HEK293T (cell line): ENCODE measurements at regions not wholly inside any gene's neighbourhood (a gene's known extent, or its start where the extent isn't known, plus 50 kb on each side); places are given as distances from the start of the nearest gene placed in this dataset.

Experiments used
- CTCF ChIA-PET: fragments of 350-600 bp; formaldehyde crosslinking; extraction: SDS; loops from one replicate; lab custom pipeline; 2021; ENCODE audit warnings: antibody characterized with exemption, inconsistent platforms; lab: Yijun Ruan, JAX
- POLR2A ChIA-PET: fragments of 350-600 bp; formaldehyde crosslinking; extraction: SDS; loops from one replicate; lab custom pipeline; 2020; ENCODE audit warnings: antibody characterized with exemption, inconsistent platforms; lab: Yijun Ruan, JAX
- DNase-seq: peaks from one replicate; pipeline ENCODE4 v3.0.0; 2012; ENCODE audit warnings: mixed read lengths; ENCODE audit errors: extremely low spot score
- ARNT ChIP-seq: fragments of 450-650 bp; IDR thresholded peaks from 2 replicates; pipeline ENCODE4 v1.6.1; 2017; ENCODE audit warnings: mild to moderate bottlenecking
- BHLHE40 ChIP-seq: fragments of 450-650 bp; IDR thresholded peaks from 2 replicates; pipeline ENCODE4 v1.6.1; 2016; ENCODE audit warnings: mild to moderate bottlenecking, moderate library complexity, borderline replicate concordance
- CTBP1 ChIP-seq: fragments of 450-650 bp; IDR thresholded peaks from 2 replicates; pipeline ENCODE4 v1.6.1; 2016; ENCODE audit warnings: borderline replicate concordance
- ELF4 ChIP-seq: fragments of 450-650 bp; IDR thresholded peaks from 2 replicates; pipeline ENCODE4 v1.6.1; 2017; ENCODE audit warnings: antibody characterized with exemption
- FOXA1 ChIP-seq: fragments of 450-650 bp; IDR thresholded peaks from 2 replicates; pipeline ENCODE4 v1.6.1; 2016; ENCODE audit warnings: mild to moderate bottlenecking
- FOXK2 ChIP-seq: fragments of 450-650 bp; IDR thresholded peaks from 2 replicates; pipeline ENCODE4 v1.6.1; 2016; ENCODE audit warnings: mild to moderate bottlenecking
- FOXM1 ChIP-seq: fragments of 450-650 bp; IDR thresholded peaks from 2 replicates; pipeline ENCODE4 v1.6.1; 2017; ENCODE audit warnings: mild to moderate bottlenecking, borderline replicate concordance
- HDGF ChIP-seq: fragments of 450-650 bp; IDR thresholded peaks from 2 replicates; pipeline ENCODE4 v1.6.1; 2017; ENCODE audit warnings: antibody characterized with exemption, borderline replicate concordance
- L3MBTL2 ChIP-seq: fragments of 450-650 bp; conservative IDR thresholded peaks from 2 replicates; pipeline ENCODE4 v1.6.1; 2016; ENCODE audit warnings: mild to moderate bottlenecking
- LEF1 ChIP-seq: fragments of 450-650 bp; IDR thresholded peaks from 2 replicates; pipeline ENCODE4 v1.6.1; 2017; ENCODE audit warnings: mild to moderate bottlenecking, borderline replicate concordance
- NFRKB ChIP-seq: fragments of 450-650 bp; IDR thresholded peaks from 2 replicates; pipeline ENCODE4 v1.6.1; 2016; ENCODE audit warnings: mild to moderate bottlenecking, moderate library complexity
- SP1 ChIP-seq: fragments of 450-650 bp; IDR thresholded peaks from 2 replicates; pipeline ENCODE4 v1.6.1; 2017
- SUZ12 ChIP-seq: fragments of 450-650 bp; IDR thresholded peaks from 2 replicates; pipeline ENCODE4 v1.6.1; 2016; ENCODE audit warnings: mild to moderate bottlenecking
- TARDBP ChIP-seq: fragments of 450-650 bp; IDR thresholded peaks from 2 replicates; pipeline ENCODE4 v1.6.1; 2016
- ZNF384 ChIP-seq: fragments of 450-650 bp; IDR thresholded peaks from 2 replicates; pipeline ENCODE4 v1.6.1; 2016
- TF ChIP-seq, protein P1 (sequence below): fragments of 450-650 bp; IDR thresholded peaks from 2 replicates; pipeline ENCODE4 v1.6.1; 2016

DNA sequence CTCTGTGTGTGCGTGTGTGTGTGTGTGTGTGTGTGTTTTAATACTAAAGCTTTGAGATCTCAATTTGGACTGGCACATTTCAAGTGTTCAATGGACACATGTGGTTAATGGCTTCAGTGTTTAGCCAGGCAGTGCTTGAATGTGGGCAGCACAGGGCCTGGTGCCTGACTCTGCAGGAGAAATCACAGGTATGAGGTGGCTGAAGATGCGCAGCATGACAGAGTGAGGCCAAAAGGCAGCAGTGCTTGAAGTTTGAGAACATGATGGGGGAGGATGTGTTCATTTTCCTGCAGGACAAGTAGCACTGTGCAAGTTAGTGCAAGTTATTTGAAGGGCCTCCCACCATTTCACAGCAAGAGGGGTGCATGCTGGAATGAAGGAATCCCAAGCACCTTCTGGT is 620.5 kb upstream of the TBL1XR1 start:
- no peak for DNase-seq
- CTCF ChIA-PET = no interaction called here
- POLR2A ChIA-PET = no interaction called here
- TF ChIP-seq HDGF (no peak), CTBP1 (no peak), NFRKB (no peak), ARNT (no peak), FOXM1 (no peak), ELF4 (no peak), SUZ12 (no peak), FOXA1 (no peak), BHLHE40 (no peak), L3MBTL2 (no peak), SP1 (no peak)
- TF ChIP-seq, protein P1, sequence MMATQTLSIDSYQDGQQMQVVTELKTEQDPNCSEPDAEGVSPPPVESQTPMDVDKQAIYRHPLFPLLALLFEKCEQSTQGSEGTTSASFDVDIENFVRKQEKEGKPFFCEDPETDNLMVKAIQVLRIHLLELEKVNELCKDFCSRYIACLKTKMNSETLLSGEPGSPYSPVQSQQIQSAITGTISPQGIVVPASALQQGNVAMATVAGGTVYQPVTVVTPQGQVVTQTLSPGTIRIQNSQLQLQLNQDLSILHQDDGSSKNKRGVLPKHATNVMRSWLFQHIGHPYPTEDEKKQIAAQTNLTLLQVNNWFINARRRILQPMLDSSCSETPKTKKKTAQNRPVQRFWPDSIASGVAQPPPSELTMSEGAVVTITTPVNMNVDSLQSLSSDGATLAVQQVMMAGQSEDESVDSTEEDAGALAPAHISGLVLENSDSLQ = no peak

DNA sequence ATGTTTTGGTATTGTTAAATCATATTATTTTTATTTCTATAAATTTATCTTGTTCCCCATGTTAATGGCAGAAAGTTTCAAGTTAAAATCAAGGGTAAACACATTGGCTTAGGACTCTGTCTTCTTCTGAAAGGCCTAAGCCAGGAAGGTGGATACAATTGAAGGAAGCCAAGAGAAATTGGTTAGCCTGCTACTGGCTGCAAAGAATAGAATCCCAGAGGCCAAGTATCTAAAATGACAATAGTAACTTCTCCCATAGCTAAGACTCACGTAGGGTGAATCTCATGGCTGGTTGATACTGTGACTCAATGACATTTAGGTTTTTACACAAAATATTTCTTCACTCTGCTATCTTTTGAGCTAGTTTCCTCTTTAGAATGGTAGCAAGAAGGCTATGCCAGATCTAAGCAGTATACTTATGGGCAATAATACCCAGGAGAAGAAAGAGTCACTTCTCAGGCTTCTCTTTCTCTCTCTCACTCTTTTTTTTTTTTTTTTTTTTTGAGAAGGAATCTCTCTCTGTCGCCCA is 621.5 kb upstream of the TBL1XR1 start:
- CTCF ChIA-PET = interaction anchor here (0.6 to 0.7 kb wide), 2 partner anchors 10 to 1470 kb away, joined by 3 to 6 read pairs; no protein-coding TSS in a partner anchor
- TF ChIP-seq ZNF384 (no peak), SUZ12 (no peak), BHLHE40 (no peak), FOXK2 (no peak), FOXM1 (no peak), ARNT (no peak), SP1 (no peak), NFRKB (no peak), FOXA1 (no peak), HDGF (no peak), CTBP1 (no peak), TARDBP (no peak), L3MBTL2 (no peak), ELF4 (no peak), LEF1 (no peak)
- TF ChIP-seq, protein P1 = no peak
- no peak for DNase-seq
- POLR2A ChIA-PET = no interaction called here

DNA sequence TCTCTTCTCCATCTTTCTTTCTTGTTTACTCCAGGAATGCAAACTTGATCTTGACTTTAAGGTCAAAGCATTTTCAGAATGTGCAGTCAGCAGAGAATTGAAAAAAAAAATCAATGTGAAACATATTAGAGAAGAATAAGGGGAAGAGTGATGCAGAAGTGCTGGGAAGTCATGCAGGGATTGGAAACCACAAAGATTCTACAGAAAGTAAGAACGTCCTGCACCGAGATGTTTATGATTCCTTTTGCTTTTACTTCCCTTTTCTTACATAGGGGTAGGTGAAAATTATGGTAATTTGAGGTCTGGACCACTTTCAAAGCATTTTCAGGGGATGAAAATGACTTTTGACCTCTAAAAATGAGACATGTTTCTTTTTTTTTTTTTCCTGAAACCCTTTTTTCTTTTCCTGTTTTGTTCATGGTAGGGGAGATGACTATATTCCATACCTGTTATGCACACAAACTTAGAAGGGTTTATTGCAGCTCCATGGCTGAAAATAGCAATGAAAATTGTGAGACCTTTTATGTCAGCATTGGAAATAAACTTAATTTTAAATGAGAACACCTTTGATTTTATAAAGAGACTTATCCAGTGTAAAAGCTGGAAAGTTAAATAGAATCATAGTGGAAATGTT is 623.5 kb upstream of the TBL1XR1 start:
- DNase-seq = no peak
- TF ChIP-seq L3MBTL2 (no peak), FOXK2 (no peak), FOXA1 (no peak), LEF1 (no peak), FOXM1 (no peak), ARNT (no peak)
- TF ChIP-seq, protein P1 = no peak
- ChIA-PET CTCF (interaction anchor here (0.7 kb wide), 1 partner anchor 8 kb away, joined by 4 read pairs; no protein-coding TSS in a partner anchor), POLR2A (no interaction called here)

DNA sequence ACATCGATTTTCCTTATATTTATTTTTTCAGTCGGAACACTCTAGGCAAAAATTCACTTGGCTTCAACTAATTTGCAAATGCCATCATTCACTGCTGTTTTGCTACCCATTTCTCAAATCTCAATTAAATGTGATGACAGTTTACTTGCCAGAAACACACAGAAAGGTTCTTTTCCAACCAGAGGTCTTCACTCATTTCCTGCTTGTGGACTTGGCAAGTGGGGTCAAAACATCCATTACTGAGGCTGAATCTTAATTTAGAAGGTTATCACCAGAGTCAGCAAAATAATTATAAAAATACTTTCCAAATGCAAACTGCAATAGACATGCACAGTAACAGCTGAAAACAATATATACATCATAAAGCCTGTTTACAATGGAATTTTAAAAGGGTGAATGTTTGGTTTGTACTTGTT is 625.4 kb upstream of the TBL1XR1 start:
- DNase-seq = no peak
- ChIA-PET POLR2A (no interaction called here), CTCF (no interaction called here)
- TF ChIP-seq, protein P1 = no peak
- TF ChIP-seq ZNF384 (no peak), L3MBTL2 (no peak), ELF4 (no peak), FOXA1 (no peak), BHLHE40 (no peak), TARDBP (no peak), CTBP1 (no peak), HDGF (no peak), ARNT (no peak), FOXM1 (no peak), LEF1 (no peak), FOXK2 (no peak), SUZ12 (no peak), SP1 (no peak), NFRKB (no peak)

DNA sequence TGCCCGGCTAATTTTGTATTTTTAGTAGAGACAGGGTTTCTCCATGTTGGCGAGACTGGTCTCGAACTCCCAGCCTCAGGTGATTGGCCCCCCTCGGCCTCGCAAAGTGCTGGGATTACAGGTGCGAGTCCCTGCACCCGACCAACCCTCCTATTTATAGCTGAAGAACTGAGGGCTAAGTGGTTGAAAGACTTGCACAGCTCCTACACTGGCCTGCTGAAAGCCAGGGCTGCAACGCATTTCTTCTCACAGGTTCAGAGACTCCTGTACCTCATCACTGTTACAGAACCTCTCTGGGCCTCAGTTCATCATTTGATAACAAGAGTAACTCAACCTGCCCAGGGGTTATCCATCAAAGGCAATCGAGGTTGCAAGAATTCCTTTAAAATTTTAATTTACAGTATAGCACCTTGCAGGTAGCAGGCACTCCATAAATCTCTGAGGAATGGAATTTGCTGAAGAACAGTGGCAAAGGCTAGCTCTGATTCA is 626.5 kb upstream of the TBL1XR1 start:
- no peak for DNase-seq
- POLR2A ChIA-PET = no interaction called here
- no peak for TF ChIP-seq HDGF
- CTCF ChIA-PET = interaction anchor here (0.6 kb wide), 1 partner anchor 1651 kb away, joined by 3 read pairs; no protein-coding TSS in a partner anchor
